ENCODE measurements at regions not wholly inside any gene's neighbourhood (a gene's known extent, or its start where the extent isn't known, plus 50 kb on each side); places are given as distances from the start of the nearest gene placed in this dataset.

GRCh38 chr11:101188801-101189200, 59.2 kb upstream of the PGR start:
- no peak for DNase-seq (ENCODE audit: extremely low read depth, low read depth)
- no peak for TF ChIP-seq CTCF (IDR thresholded peaks at IDR 0.05; ENCODE audit: low read depth, low read length)

GRCh38 chr11:101188173-101188572, 58.6 kb upstream of the PGR start:
- no peak for DNase-seq (ENCODE audit: extremely low read depth, low read depth)
- no peak for TF ChIP-seq CTCF (IDR thresholded peaks at IDR 0.05; ENCODE audit: low read depth, low read length)

GRCh38 chr11:101187748-101188147, 58.1 kb upstream of the PGR start:
- DNase-seq (ENCODE audit: extremely low read depth, low read depth), result no peak
- TF ChIP-seq CTCF (IDR thresholded peaks at IDR 0.05; ENCODE audit: low read depth, low read length), result no peak

GRCh38 chr11:101185985-101186384, 56.4 kb upstream of the PGR start:
- DNase-seq (ENCODE audit: extremely low read depth, low read depth), result no peak
- TF ChIP-seq CTCF (IDR thresholded peaks at IDR 0.05; ENCODE audit: low read depth, low read length), result no peak

GRCh38 chr11:101182467-101182866, 52.9 kb upstream of the PGR start:
- TF ChIP-seq CTCF (IDR thresholded peaks at IDR 0.05; ENCODE audit: low read depth, low read length), result no peak
- DNase-seq (ENCODE audit: extremely low read depth, low read depth), result no peak

- no peak for TF ChIP-seq CTCF (IDR thresholded peaks at IDR 0.05; ENCODE audit: low read depth, low read length)
- no peak for DNase-seq (ENCODE audit: extremely low read depth, low read depth)
Observed at GRCh38 chr11:101180481-101180880, 50.9 kb upstream of the PGR start.
